Retinal pigment epithelial cell (primary cell): ENCODE measurements at regions not wholly inside any gene's neighbourhood (a gene's known extent, or its start where the extent isn't known, plus 50 kb on each side); places are given as distances from the start of the nearest gene placed in this dataset.

Source experiments
- DNase-seq: peaks from one replicate; pipeline ENCODE4 v3.0.0-alpha.2; 2010; ENCODE audit warnings: low read depth
- H3K4me3 ChIP-seq: 2 replicates; pipeline ENCODE4 v1.5.1; 2011; ENCODE audit warnings: mild to moderate bottlenecking, low read length, control low read depth, moderate library complexity
- TF ChIP-seq, protein P1 (sequence below): conservative IDR thresholded peaks from 2 replicates; pipeline ENCODE4 v1.5.1; 2011; ENCODE audit warnings: low read depth, low read length, control low read depth, inconsistent platforms

DNA sequence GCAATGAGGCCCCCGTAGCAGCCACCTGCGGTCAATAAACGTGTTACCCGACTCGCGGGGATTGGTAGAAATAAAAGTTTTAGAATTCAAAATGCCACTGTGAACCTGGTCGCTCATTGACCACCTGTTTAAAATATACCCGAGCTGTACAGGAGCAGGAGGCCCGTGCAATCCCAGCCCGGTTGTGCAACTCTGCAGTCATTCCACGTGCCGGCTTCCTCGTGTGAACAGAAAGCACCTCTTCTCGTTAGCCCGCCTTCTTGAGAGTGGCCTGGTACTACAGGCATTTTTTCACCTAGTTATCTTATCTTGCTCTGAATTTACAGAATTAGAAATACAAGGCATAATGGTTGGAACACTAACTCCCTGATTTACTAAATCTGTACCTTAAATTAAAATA lies 660.7 kb downstream of the GALR1 start:
- TF ChIP-seq, protein P1, sequence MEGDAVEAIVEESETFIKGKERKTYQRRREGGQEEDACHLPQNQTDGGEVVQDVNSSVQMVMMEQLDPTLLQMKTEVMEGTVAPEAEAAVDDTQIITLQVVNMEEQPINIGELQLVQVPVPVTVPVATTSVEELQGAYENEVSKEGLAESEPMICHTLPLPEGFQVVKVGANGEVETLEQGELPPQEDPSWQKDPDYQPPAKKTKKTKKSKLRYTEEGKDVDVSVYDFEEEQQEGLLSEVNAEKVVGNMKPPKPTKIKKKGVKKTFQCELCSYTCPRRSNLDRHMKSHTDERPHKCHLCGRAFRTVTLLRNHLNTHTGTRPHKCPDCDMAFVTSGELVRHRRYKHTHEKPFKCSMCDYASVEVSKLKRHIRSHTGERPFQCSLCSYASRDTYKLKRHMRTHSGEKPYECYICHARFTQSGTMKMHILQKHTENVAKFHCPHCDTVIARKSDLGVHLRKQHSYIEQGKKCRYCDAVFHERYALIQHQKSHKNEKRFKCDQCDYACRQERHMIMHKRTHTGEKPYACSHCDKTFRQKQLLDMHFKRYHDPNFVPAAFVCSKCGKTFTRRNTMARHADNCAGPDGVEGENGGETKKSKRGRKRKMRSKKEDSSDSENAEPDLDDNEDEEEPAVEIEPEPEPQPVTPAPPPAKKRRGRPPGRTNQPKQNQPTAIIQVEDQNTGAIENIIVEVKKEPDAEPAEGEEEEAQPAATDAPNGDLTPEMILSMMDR, result no peak
- no peak for DNase-seq
- no peak overlapping the region for H3K4me3 ChIP-seq

DNA sequence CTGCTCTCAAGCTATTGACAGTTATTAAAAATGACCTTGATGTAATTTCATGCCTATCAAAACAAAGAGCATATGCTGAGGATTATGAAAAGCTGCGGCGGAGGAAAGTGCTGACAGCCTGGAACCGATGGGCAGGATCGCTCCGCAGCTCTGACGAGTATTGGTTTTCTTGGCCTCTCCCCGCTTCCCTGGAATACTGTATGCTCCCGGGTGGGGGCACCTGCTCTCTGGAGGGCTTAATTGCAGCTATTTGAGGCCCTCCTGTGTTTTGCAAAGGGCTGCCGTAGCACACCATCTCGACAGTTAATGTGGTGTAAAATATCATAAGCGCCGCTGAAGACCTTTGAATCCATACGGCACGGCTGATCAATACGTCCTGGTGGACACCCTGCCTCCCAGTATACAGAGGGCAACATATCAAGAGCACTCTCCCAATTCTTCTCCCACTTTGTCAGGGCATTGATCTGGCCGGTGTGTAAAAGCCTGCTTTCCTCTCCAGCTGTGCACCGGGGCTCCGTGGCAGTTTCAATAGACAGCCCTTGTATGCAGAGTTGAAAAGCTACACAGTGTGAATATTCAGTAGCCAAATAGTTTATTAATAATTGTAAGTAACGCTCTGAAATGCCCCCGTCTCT lies 662.4 kb downstream of the GALR1 start:
- TF ChIP-seq, protein P1, result no peak
- no peak for DNase-seq
- H3K4me3 ChIP-seq, result no peak overlapping the region

GRCh38 chr18:77918730-77919129 lies 669.1 kb downstream of the GALR1 start:
- TF ChIP-seq, protein P1, result no peak
- DNase-seq, result no peak
- no peak overlapping the region for H3K4me3 ChIP-seq

DNA sequence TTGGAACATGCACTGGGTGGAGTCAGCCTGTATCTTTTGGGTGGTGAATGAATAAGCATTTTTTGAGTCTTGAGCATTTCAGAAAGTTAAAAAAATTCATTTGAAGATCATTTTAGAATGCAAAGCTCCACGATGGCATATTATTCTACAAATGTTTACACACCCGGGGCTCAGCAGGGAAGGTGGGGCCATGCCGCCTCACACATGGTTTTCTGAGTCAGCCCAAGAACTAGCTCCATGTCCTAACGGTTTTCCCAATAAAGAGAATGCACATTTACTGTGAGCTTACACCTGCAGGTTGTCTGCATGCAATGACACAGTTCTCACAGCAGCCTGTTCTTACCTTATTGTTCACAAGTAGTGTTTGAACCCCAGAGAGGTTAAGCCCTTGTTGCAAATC lies 670.3 kb downstream of the GALR1 start:
- TF ChIP-seq, protein P1, result no peak
- DNase-seq, result no peak
- no peak overlapping the region for H3K4me3 ChIP-seq

GRCh38 chr18:77935342-77935741 lies 685.7 kb downstream of the GALR1 start:
- H3K4me3 ChIP-seq, result no peak overlapping the region
- TF ChIP-seq, protein P1, result no peak
- DNase-seq, result no peak

DNA sequence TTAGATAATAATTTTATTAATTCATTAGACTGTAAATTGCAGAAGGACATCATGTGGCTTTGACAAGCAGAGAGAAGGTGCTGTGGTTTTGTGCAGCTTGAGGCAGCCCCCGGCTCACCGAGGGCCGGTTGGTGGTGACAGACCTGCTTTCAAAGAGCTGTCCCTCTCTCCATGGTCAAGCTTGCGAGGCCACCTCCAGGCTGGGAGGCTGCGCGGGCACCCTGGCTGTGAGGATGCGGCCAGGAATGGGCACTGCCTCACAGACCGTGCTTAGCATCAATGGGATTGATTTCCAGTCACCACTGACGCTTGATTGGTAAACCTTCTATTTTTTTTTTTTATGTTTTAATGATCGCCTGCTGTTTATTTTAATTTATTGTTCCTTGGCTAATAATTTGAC lies 690.9 kb downstream of the GALR1 start:
- DNase-seq, result no peak
- TF ChIP-seq, protein P1, result no peak
- H3K4me3 ChIP-seq, result no peak overlapping the region

DNA sequence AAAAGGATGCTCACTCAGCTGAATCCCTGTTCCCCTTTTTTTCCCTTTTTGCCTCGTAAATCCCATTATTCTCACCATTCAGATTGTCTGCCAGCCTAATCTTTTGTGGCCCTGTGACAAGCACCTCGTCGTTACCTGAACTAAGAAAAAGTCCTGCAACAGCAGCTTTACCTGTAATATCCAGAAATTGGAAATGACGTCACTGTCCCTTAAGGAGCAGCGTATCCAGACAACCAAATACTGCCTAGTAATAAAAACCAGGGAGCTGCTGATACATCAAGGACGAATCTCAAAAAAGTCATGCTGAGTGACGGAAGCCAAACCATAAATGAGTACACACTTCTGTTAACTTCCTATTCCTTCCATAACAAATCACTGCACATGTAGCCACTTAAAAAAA lies 694.9 kb downstream of the GALR1 start:
- no peak for DNase-seq
- no peak overlapping the region for H3K4me3 ChIP-seq
- TF ChIP-seq, protein P1, result no peak
